ENCODE measurements at regions not wholly inside any gene's neighbourhood (a gene's known extent, or its start where the extent isn't known, plus 50 kb on each side); places are given as distances from the start of the nearest gene placed in this dataset.

- TF ChIP-seq CTCF (IDR thresholded peaks at IDR 0.05), result no peak
- TF ChIP-seq POLR2A (IDR thresholded peaks at IDR 0.05; ENCODE audit: low read depth), result no peak
Observed at GRCh38 chr7:116403265-116403664, 96.3 kb upstream of the CAV2 start.

All from esophagus muscularis mucosa (tissue), 3 donors.